ENCODE measurements at regions not wholly inside any gene's neighbourhood (a gene's known extent, or its start where the extent isn't known, plus 50 kb on each side); places are given as distances from the start of the nearest gene placed in this dataset.

- H3K4me3 ChIP-seq (ENCODE audit: low read depth, low read length): no peak overlapping the region
- no peak for DNase-seq (ENCODE audit: low read depth)
- TF ChIP-seq CTCF (conservative IDR thresholded peaks at IDR 0.05; ENCODE audit: low read depth, low read length): no peak
Observed at GRCh38 chr12:24175929-24176328, 226.5 kb upstream of the SOX5 start.

- no peak for DNase-seq (ENCODE audit: low read depth)
- no peak for TF ChIP-seq CTCF (conservative IDR thresholded peaks at IDR 0.05; ENCODE audit: low read depth, low read length)
- H3K4me3 ChIP-seq (ENCODE audit: low read depth, low read length): no peak overlapping the region
Observed at GRCh38 chr12:24175284-24175683, 225.8 kb upstream of the SOX5 start.

- TF ChIP-seq CTCF (conservative IDR thresholded peaks at IDR 0.05; ENCODE audit: low read depth, low read length): no peak
- H3K4me3 ChIP-seq (ENCODE audit: low read depth, low read length): no peak overlapping the region
- DNase-seq (ENCODE audit: low read depth): no peak
Observed at GRCh38 chr12:24173067-24173466, 223.6 kb upstream of the SOX5 start.

GRCh38 chr12:24172773-24173066 lies 223.2 kb upstream of the SOX5 start:
- TF ChIP-seq CTCF (conservative IDR thresholded peaks at IDR 0.05; ENCODE audit: low read depth, low read length): no peak
- no peak overlapping the region for H3K4me3 ChIP-seq (ENCODE audit: low read depth, low read length)
- DNase-seq (ENCODE audit: low read depth): no peak

GRCh38 chr12:24172031-24172772 lies 222.7 kb upstream of the SOX5 start:
- no peak for TF ChIP-seq CTCF (conservative IDR thresholded peaks at IDR 0.05; ENCODE audit: low read depth, low read length)
- no peak overlapping the region for H3K4me3 ChIP-seq (ENCODE audit: low read depth, low read length)
- no peak for DNase-seq (ENCODE audit: low read depth)

- TF ChIP-seq CTCF (conservative IDR thresholded peaks at IDR 0.05; ENCODE audit: low read depth, low read length): no peak
- no peak for DNase-seq (ENCODE audit: low read depth)
- H3K4me3 ChIP-seq (ENCODE audit: low read depth, low read length): no peak overlapping the region
Observed at GRCh38 chr12:24155042-24155441, 205.6 kb upstream of the SOX5 start.

GRCh38 chr12:24153079-24153478 lies 203.6 kb upstream of the SOX5 start:
- H3K4me3 ChIP-seq (ENCODE audit: low read depth, low read length): no peak overlapping the region
- DNase-seq (ENCODE audit: low read depth): no peak
- TF ChIP-seq CTCF (conservative IDR thresholded peaks at IDR 0.05; ENCODE audit: low read depth, low read length): no peak

Measured in choroid plexus epithelial cell (primary cell).